Parathyroid adenoma (tissue), 2 donors: ENCODE measurements at regions not wholly inside any gene's neighbourhood (a gene's known extent, or its start where the extent isn't known, plus 50 kb on each side); places are given as distances from the start of the nearest gene placed in this dataset.

Experiments
- H2AFZ ChIP-seq: fragments of 300-600 bp; sonication (generic); one replicate; pipeline ENCODE4 v1.7.0; 2017; ENCODE audit warnings: antibody characterized with exemption, mild to moderate bottlenecking
- H3K27ac ChIP-seq: fragments of 300-600 bp; sonication (generic); one replicate; pipeline ENCODE4 v1.7.0; 2017
- H3K27me3 ChIP-seq: fragments of 300-600 bp; sonication (generic); one replicate; pipeline ENCODE4 v1.7.0; 2017; ENCODE audit warnings: low read length; ENCODE audit not compliant: control insufficient read depth, insufficient read depth
- H3K36me3 ChIP-seq: fragments of 300-600 bp; sonication (generic); one replicate; pipeline ENCODE4 v1.7.0; 2017; ENCODE audit warnings: low read length; ENCODE audit not compliant: control insufficient read depth, insufficient read depth
- H3K4me1 ChIP-seq: fragments of 300-600 bp; sonication (generic); one replicate; pipeline ENCODE4 v1.7.0; 2017; ENCODE audit warnings: control low read depth
- H3K4me2 ChIP-seq: fragments of 300-600 bp; sonication (generic); one replicate; pipeline ENCODE4 v1.7.0; 2017; ENCODE audit warnings: low read length
- H3K4me3 ChIP-seq: fragments of 300-600 bp; sonication (generic); one replicate; pipeline ENCODE4 v1.7.0; 2017; ENCODE audit warnings: low read depth, low read length
- H3K79me2 ChIP-seq: fragments of 300-600 bp; sonication (generic); one replicate; pipeline ENCODE4 v1.7.0; 2017; ENCODE audit warnings: control low read depth
- H3K9ac ChIP-seq: fragments of 300-600 bp; sonication (generic); one replicate; pipeline ENCODE4 v1.7.0; 2017; ENCODE audit warnings: mild to moderate bottlenecking
- H3K9me3 ChIP-seq: fragments of 300-600 bp; sonication (generic); one replicate; pipeline ENCODE4 v1.7.0; 2017; ENCODE audit warnings: low read length; ENCODE audit not compliant: control insufficient read depth
- TF ChIP-seq, protein P1 (sequence below): fragments of 300-600 bp; sonication (generic); IDR thresholded peaks from one replicate; pipeline ENCODE4 v1.7.0; 2017; ENCODE audit warnings: antibody characterized with exemption, mild to moderate bottlenecking
- donor health status: primary hyperparathyroidism.

DNA sequence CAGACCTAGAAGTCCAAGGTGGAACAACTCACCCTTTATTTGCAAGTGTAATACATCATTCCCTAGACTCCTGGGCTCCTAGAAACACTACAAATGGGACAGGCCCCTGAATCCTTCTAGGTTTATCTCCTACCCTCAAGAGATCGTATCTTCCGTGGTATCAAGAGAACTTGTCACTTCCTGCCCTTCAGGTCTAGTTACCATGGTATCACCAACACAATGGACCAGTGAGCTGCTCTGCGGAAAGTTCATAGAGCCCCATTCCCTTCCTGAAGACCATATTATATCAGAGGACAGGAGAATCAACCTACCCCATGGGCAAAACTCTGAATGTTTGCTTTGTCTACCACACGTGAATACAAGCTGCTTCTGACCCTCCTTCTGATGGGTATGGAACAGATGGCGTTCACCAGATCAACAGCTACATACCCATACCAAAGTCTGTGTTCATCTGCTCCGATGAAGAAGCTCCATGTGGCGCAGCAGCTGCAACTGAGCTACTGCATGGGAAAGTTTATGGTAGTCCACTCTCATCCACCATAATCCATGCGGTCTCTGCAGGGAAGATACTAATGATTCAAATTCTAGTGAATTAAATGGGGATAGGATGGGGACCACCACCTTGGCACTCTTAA, 84.6 kb upstream of the KLF13 start:
- TF ChIP-seq, protein P1, sequence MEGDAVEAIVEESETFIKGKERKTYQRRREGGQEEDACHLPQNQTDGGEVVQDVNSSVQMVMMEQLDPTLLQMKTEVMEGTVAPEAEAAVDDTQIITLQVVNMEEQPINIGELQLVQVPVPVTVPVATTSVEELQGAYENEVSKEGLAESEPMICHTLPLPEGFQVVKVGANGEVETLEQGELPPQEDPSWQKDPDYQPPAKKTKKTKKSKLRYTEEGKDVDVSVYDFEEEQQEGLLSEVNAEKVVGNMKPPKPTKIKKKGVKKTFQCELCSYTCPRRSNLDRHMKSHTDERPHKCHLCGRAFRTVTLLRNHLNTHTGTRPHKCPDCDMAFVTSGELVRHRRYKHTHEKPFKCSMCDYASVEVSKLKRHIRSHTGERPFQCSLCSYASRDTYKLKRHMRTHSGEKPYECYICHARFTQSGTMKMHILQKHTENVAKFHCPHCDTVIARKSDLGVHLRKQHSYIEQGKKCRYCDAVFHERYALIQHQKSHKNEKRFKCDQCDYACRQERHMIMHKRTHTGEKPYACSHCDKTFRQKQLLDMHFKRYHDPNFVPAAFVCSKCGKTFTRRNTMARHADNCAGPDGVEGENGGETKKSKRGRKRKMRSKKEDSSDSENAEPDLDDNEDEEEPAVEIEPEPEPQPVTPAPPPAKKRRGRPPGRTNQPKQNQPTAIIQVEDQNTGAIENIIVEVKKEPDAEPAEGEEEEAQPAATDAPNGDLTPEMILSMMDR, result no peak
- Histone ChIP-seq H3K4me1 (no peaks in the 10 kb centered on the region), H3K9me3 (no peaks in the 10 kb centered on the region), H3K79me2 (no peaks in the 10 kb centered on the region), H2AFZ (no peak overlapping the region), H3K27ac (no peak overlapping the region), H3K4me2 (no peak overlapping the region), H3K27me3 (no peaks in the 10 kb centered on the region), H3K9ac (no peak overlapping the region), H3K36me3 (no peaks in the 10 kb centered on the region), H3K4me3 (no peak overlapping the region)

DNA sequence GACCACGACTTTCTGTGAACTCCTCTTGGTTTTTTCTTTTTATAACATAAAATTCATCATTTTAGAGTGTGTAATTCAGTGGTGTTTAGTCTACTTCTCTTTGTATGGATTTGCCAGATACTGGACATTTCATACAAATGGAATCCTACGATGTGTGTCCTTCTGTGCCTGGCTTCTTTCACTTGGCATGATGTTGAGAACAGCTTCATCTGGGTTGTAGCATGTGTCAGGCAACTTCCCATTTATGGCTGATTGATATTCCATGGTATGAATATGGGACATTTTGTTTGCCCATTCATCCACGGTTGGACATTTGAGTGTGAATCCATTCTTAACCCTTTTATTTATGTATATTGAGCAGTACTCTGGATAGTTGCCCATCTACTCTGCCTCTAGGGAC, 82.7 kb upstream of the KLF13 start:
- Histone ChIP-seq H3K27me3 (no peaks in the 10 kb centered on the region), H3K4me1 (no peaks in the 10 kb centered on the region), H3K9ac (no peak overlapping the region), H3K4me2 (no peak overlapping the region), H3K27ac (no peak overlapping the region), H3K4me3 (no peak overlapping the region), H3K36me3 (no peaks in the 10 kb centered on the region), H2AFZ (no peak overlapping the region), H3K79me2 (no peaks in the 10 kb centered on the region), H3K9me3 (no peaks in the 10 kb centered on the region)
- TF ChIP-seq, protein P1, result no peak

DNA sequence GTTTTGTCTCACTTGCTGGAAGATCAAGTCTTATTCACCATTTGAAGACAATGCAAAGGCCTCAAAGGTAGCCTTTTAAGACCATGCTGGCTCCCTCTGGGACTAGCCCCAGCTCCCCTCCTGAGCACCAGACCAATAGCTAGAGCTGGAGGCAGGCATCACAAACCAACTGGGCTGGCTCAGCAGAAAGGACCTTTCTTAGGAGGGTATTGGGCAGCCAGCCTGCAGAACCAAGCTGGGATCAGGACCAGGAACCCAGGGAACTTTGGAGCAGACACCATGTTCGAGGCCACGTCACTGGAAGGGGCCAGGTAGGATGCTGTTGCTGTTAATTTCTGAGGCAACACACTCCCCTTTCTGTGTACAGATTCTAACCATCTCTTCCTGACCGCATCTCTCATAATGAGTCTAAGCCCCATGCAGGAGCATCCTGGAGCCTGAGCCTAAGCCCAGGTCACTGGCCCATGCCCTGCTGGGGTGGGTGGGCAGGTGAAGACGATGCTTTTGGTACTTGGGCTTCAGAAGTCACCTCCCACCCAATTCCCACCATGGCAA, 81.4 kb upstream of the KLF13 start:
- Histone ChIP-seq H3K4me2 (no peak overlapping the region), H3K9me3 (no peaks in the 10 kb centered on the region), H3K4me1 (no peaks in the 10 kb centered on the region), H3K27me3 (no peaks in the 10 kb centered on the region), H3K9ac (no peak overlapping the region), H2AFZ (no peak overlapping the region), H3K27ac (no peak overlapping the region), H3K79me2 (no peaks in the 10 kb centered on the region), H3K36me3 (no peaks in the 10 kb centered on the region), H3K4me3 (no peak overlapping the region)
- TF ChIP-seq, protein P1, result no peak

GRCh38 chr15:31245756-31246155, 80.9 kb upstream of the KLF13 start:
- no peaks in the 10 kb centered on the region for H3K4me1 ChIP-seq
- no peaks in the 10 kb centered on the region for H3K36me3 ChIP-seq
- no peaks in the 10 kb centered on the region for H3K9me3 ChIP-seq
- no peak overlapping the region for H3K27ac ChIP-seq
- TF ChIP-seq, protein P1, result no peak
- H3K4me3 ChIP-seq, result no peak overlapping the region
- no peak overlapping the region for H3K9ac ChIP-seq
- H3K27me3 ChIP-seq, result no peaks in the 10 kb centered on the region
- no peaks in the 10 kb centered on the region for H3K79me2 ChIP-seq
- no peak overlapping the region for H3K4me2 ChIP-seq
- no peak overlapping the region for H2AFZ ChIP-seq

- Histone ChIP-seq H3K9ac (no peak overlapping the region), H2AFZ (no peak overlapping the region), H3K27me3 (no peaks in the 10 kb centered on the region), H3K79me2 (no peaks in the 10 kb centered on the region), H3K4me2 (no peak overlapping the region), H3K4me3 (no peak overlapping the region), H3K36me3 (no peaks in the 10 kb centered on the region), H3K4me1 (no peaks in the 10 kb centered on the region), H3K9me3 (no peaks in the 10 kb centered on the region), H3K27ac (no peak overlapping the region)
- TF ChIP-seq, protein P1, result no peak
Observed at GRCh38 chr15:31247404-31247803, 79.2 kb upstream of the KLF13 start.
